ENCODE measurements at regions not wholly inside any gene's neighbourhood (a gene's known extent, or its start where the extent isn't known, plus 50 kb on each side); places are given as distances from the start of the nearest gene placed in this dataset.
A peak's percentile ranks its signal among the peaks of the same experiment; 100 is the strongest.

DNA sequence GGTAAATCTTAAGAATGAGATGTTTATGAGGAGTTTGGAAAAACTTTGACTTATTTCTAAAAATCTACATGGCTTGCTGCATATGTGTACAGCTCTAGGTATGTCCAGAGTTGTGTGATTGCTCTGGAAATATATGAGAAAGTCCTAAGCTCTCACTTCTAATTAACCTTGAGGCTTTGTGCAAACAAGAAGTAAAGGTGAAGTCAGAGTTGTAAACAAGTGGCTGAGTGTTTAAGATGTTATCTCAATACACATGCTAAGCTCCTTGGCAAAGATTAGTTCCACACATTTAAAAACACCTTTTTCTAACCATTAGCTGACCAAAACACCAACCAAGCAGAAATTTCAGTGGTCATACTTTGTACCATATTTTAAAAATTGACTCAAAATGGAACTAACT is 684.2 kb downstream of the HTR1B start:
- Histone ChIP-seq H3K9me3 (no peaks in the 10 kb centered on the region), H3K36me3 (no peaks in the 10 kb centered on the region), H3K4me3 (no peak overlapping the region), H3K27me3 (no peaks in the 10 kb centered on the region), H3K4me1 (no peaks in the 10 kb centered on the region), H3K27ac (peak overlapping the region in 3 of 5 donors; percentile 8 to 50 (median 31))
- TF ChIP-seq CTCF (IDR thresholded peaks at IDR 0.05) (no peak), POLR2AphosphoS5 (IDR thresholded peaks at IDR 0.05) (no peak), EP300 (IDR thresholded peaks at IDR 0.05) (no peak), POLR2A (IDR thresholded peaks at IDR 0.05) (no peak)
- DNase-seq: peak in 1 of 2 donors; percentile 35
- intact Hi-C loops (cut with DNase I; ENCODE audit: low total_unique reads): no loop called here

DNA sequence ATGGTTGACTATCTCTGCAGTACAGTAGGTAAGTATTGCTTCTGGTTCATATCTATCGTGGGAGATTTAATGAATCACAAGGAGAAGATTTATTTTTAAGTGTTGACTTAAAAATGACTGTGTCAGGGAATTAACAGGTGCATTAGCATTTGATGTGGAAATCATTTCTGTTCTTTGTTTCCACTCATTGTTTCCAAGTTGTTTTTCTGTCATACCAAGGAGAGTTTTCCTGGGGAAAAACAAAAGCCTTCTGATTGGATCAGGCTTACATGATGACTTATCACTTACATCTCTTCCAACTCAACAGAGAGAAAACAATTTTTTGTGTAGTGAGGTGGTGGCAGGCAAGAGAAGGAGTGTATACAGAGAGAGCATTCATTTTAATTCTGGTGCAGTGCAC is 686.4 kb downstream of the HTR1B start:
- no peaks in the 10 kb centered on the region for H3K36me3 ChIP-seq
- WGBS, 5 donors: 48 to 76% (median 58%) methylated on average over 1 of the region's 1 CpG
- DNase-seq: no peak
- H3K27ac ChIP-seq: no peak overlapping the region
- H3K4me1 ChIP-seq: no peaks in the 10 kb centered on the region
- H3K9me3 ChIP-seq: no peaks in the 10 kb centered on the region
- no peak overlapping the region for H3K4me3 ChIP-seq
- intact Hi-C loops (cut with DNase I; ENCODE audit: low total_unique reads): no loop called here
- TF ChIP-seq EP300 (IDR thresholded peaks at IDR 0.05) (no peak), POLR2AphosphoS5 (IDR thresholded peaks at IDR 0.05) (no peak), POLR2A (IDR thresholded peaks at IDR 0.05) (no peak), CTCF (IDR thresholded peaks at IDR 0.05) (no peak)
- no peaks in the 10 kb centered on the region for H3K27me3 ChIP-seq

- 13 to 32% (median 24%) methylated on average over 6 of the region's 6 CpGs for WGBS, 5 donors
- H3K27ac ChIP-seq: peak overlapping the region in 2 of 5 donors; percentile 11 to 48
- intact Hi-C loops (cut with DNase I; ENCODE audit: low total_unique reads): no loop called here
- peak; percentile 49 to 55 for DNase-seq
- H3K4me1 ChIP-seq: no peaks in the 10 kb centered on the region
- no peaks in the 10 kb centered on the region for H3K27me3 ChIP-seq
- H3K4me3 ChIP-seq: peak overlapping the region in 1 of 4 donors; percentile 3
- no peaks in the 10 kb centered on the region for H3K9me3 ChIP-seq
- H3K36me3 ChIP-seq: no peaks in the 10 kb centered on the region
- TF ChIP-seq POLR2AphosphoS5 (IDR thresholded peaks at IDR 0.05) (peak in 1 of 3 donors; percentile 22), POLR2A (IDR thresholded peaks at IDR 0.05) (no peak)
Observed at GRCh38 chr6:76774781-76775384, 688.4 kb downstream of the HTR1B start.

DNA sequence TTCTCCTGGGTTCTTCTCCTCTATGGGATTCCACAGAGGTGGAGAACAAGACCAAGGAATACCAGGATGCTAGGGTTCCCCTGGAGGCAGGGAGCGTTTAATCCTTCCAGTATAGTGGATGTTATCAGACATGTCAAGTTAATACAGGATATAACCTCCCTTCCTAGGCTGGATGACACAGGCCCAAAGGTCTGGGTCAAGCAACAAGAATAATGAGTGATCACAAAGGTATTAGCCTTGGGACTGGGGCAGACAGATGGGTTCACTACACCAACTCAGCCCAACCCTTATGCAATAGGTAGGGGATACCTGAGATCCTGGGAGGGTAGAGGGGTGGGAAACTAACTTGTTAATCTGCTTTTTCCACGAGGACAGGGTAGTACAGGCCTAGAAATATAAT is 690.3 kb downstream of the HTR1B start:
- Histone ChIP-seq H3K27ac (no peak overlapping the region), H3K36me3 (no peaks in the 10 kb centered on the region), H3K9me3 (no peaks in the 10 kb centered on the region), H3K27me3 (no peaks in the 10 kb centered on the region), H3K4me1 (no peaks in the 10 kb centered on the region), H3K4me3 (no peak overlapping the region)
- no peak for TF ChIP-seq CTCF (IDR thresholded peaks at IDR 0.05)
- no peak for TF ChIP-seq POLR2AphosphoS5 (IDR thresholded peaks at IDR 0.05)
- TF ChIP-seq POLR2A (IDR thresholded peaks at IDR 0.05): no peak
- TF ChIP-seq EP300 (IDR thresholded peaks at IDR 0.05): no peak
- DNase-seq: no peak
- 0 to 63% (median 26%) methylated on average over 2 of the region's 2 CpGs for WGBS, 5 donors
- intact Hi-C loops (cut with DNase I; ENCODE audit: low total_unique reads): no loop called here

GRCh38 chr6:76771059-76771634 is 692.1 kb downstream of the HTR1B start:
- TF ChIP-seq POLR2AphosphoS5 (IDR thresholded peaks at IDR 0.05) (no peak), CTCF (IDR thresholded peaks at IDR 0.05) (no peak), POLR2A (IDR thresholded peaks at IDR 0.05) (no peak), EP300 (IDR thresholded peaks at IDR 0.05) (no peak)

More at GRCh38 chr6:76771059-76771634, 692.1 kb downstream of the HTR1B start:
- Histone ChIP-seq H3K4me3 (no peak overlapping the region), H3K36me3 (no peaks in the 10 kb centered on the region), H3K9me3 (no peaks in the 10 kb centered on the region), H3K27ac (no peak overlapping the region), H3K4me1 (no peaks in the 10 kb centered on the region), H3K27me3 (no peaks in the 10 kb centered on the region)
- intact Hi-C loops (cut with DNase I; ENCODE audit: low total_unique reads): no loop called here
- 64 to 80% (median 74%) methylated on average over 2 of the region's 2 CpGs for WGBS, 5 donors
- DNase-seq: peak; percentile 23 to 34
